ENCODE measurements at regions not wholly inside any gene's neighbourhood (a gene's known extent, or its start where the extent isn't known, plus 50 kb on each side); places are given as distances from the start of the nearest gene placed in this dataset.

GRCh38 chr5:56464935-56465768 lies 232.0 kb upstream of the ANKRD55 start:
- ATAC-seq (no peak), FAIRE-seq (peak; percentile 29), DNase-seq (ENCODE audit: extremely low read depth in 1 of 4, low spot score in 3 of 4) (no peak)
- H3K4me2 ChIP-seq (ENCODE audit: insufficient read depth, low read length): no peak overlapping the region
- BruUV-seq (replicated peaks): no TSS peak
- H3K36me3 ChIP-seq (ENCODE audit: control insufficient read depth, insufficient read depth, low read length): no peaks in the 10 kb centered on the region
- no peak overlapping the region for H3K27ac ChIP-seq (ENCODE audit: extremely low read depth, low read depth, low read length)
- no peaks in the 10 kb centered on the region; a peak in 1 of 5 replicates for H3K4me1 ChIP-seq (replicated peaks in 1 of 2; ENCODE audit: control insufficient read depth in 2 of 2, insufficient read depth in 2 of 2, low read length in 2 of 2)
- no peak overlapping the region for H3K4me3 ChIP-seq
- H3K9ac ChIP-seq (ENCODE audit: insufficient read depth in 1 of 2, low read depth in 2 of 2, low read length in 2 of 2): no peak overlapping the region
- no peaks in the 10 kb centered on the region for H3K79me2 ChIP-seq (ENCODE audit: control insufficient read depth, insufficient read depth, low read length)
- H3K9me3 ChIP-seq (replicated peaks; ENCODE audit: control insufficient read depth, insufficient read depth, low read depth, low read length): no peaks in the 10 kb centered on the region
- H2AFZ ChIP-seq (ENCODE audit: low read depth, low read length): no peak overlapping the region
- peaks cover 2 to 16% of the 10 kb centered on the region in 2 experiments; a peak in 3 of 5 replicates for H3K27me3 ChIP-seq (ENCODE audit: control insufficient read depth in 2 of 2, insufficient read depth in 2 of 2, low read length in 2 of 2)
- CTCF ChIA-PET (ENCODE audit: low intra/inter-chr PET ratio): no interaction called here
- intact Hi-C loops (cut with micrococcal nuclease): no loop called here
- H4K20me1 ChIP-seq (replicated peaks; ENCODE audit: control insufficient read depth, insufficient read depth, low read length): peaks cover 3% of the 10 kb centered on the region; the same call in 1 of the 2 replicates
- in situ Hi-C loops (cut with MboI): no loop called here
- TF ChIP-seq CBFA2T2 (conservative IDR thresholded peaks at IDR 0.05) (no peak), CTCF (IDR thresholded peaks at IDR 0.05 in 2 of 3, conservative IDR thresholded peaks at IDR 0.05 in 1 of 3; ENCODE audit: insufficient read depth in 2 of 3, low read depth in 1 of 3, low read length in 3 of 3) (no peak), RBM25 (IDR thresholded peaks at IDR 0.05; ENCODE audit: low read depth, low read length, severe bottlenecking) (no peak)
- POLR2A ChIA-PET: no interaction called here
- H3K9me1 ChIP-seq (ENCODE audit: control insufficient read depth, insufficient read depth, low read length): no peaks in the 10 kb centered on the region
- WGBS (ENCODE audit: insufficient coverage, low coverage, missing lambda C conversion rate): 3% methylated on average over 10 of the region's 10 CpGs

Data from K562 (cell line).